ENCODE measurements at regions not wholly inside any gene's neighbourhood (a gene's known extent, or its start where the extent isn't known, plus 50 kb on each side); places are given as distances from the start of the nearest gene placed in this dataset.

- Mint-ChIP-seq H3K27me3 (no peaks in the 10 kb centered on the region), H3K4me1 (peaks cover 5% of the 10 kb centered on the region), H3K36me3 (no peaks in the 10 kb centered on the region), H3K27ac (no peak overlapping the region), H3K9me3 (ENCODE audit: low read depth) (no peaks in the 10 kb centered on the region), H3K4me3 (no peak overlapping the region)
- DNase-seq (no peak), ATAC-seq (no peak)
- CTCF ChIA-PET: no interaction called here
Observed at GRCh38 chr6:147005499-147005898, 198.7 kb upstream of the STXBP5 start.

GRCh38 chr6:147007441-147007840 is 196.8 kb upstream of the STXBP5 start:
- Mint-ChIP-seq H3K4me3 (no peak overlapping the region), H3K9me3 (ENCODE audit: low read depth) (no peaks in the 10 kb centered on the region), H3K36me3 (no peaks in the 10 kb centered on the region), H3K27ac (no peak overlapping the region), H3K27me3 (no peaks in the 10 kb centered on the region), H3K4me1 (peaks cover 5% of the 10 kb centered on the region)
- ATAC-seq (no peak), DNase-seq (no peak)
- CTCF ChIA-PET: no interaction called here

GRCh38 chr6:147009358-147009757 is 194.9 kb upstream of the STXBP5 start:
- Mint-ChIP-seq H3K9me3 (ENCODE audit: low read depth) (no peaks in the 10 kb centered on the region), H3K4me1 (peaks cover 5% of the 10 kb centered on the region), H3K36me3 (no peaks in the 10 kb centered on the region), H3K4me3 (no peak overlapping the region), H3K27me3 (no peaks in the 10 kb centered on the region), H3K27ac (no peak overlapping the region)
- CTCF ChIA-PET: no interaction called here
- ATAC-seq (no peak), DNase-seq (no peak)

- no peak for ATAC-seq
- Mint-ChIP-seq H3K9me3 (ENCODE audit: low read depth) (no peaks in the 10 kb centered on the region), H3K27ac (no peak overlapping the region), H3K4me1 (no peaks in the 10 kb centered on the region), H3K36me3 (no peaks in the 10 kb centered on the region), H3K27me3 (no peaks in the 10 kb centered on the region), H3K4me3 (no peak overlapping the region)
- no peak for DNase-seq
- CTCF ChIA-PET: no interaction called here
Observed at GRCh38 chr6:147015674-147016073, 188.5 kb upstream of the STXBP5 start.

GRCh38 chr6:147016440-147016839 is 187.8 kb upstream of the STXBP5 start:
- Mint-ChIP-seq H3K27me3 (no peaks in the 10 kb centered on the region), H3K36me3 (no peaks in the 10 kb centered on the region), H3K27ac (no peak overlapping the region), H3K4me1 (no peaks in the 10 kb centered on the region), H3K4me3 (no peak overlapping the region), H3K9me3 (ENCODE audit: low read depth) (no peaks in the 10 kb centered on the region)
- CTCF ChIA-PET: no interaction called here
- ATAC-seq (no peak), DNase-seq (no peak)

- no peak overlapping the region for H3K27ac Mint-ChIP-seq
- CTCF ChIA-PET: no interaction called here
Observed at GRCh38 chr6:147017153-147017552, 187.1 kb upstream of the STXBP5 start.

GRCh38 chr6:147019001-147019400 is 185.2 kb upstream of the STXBP5 start:
- no peak overlapping the region for H3K27ac Mint-ChIP-seq
- no peaks in the 10 kb centered on the region for H3K9me3 Mint-ChIP-seq (ENCODE audit: low read depth)
- H3K4me3 Mint-ChIP-seq: no peak overlapping the region
- no peaks in the 10 kb centered on the region for H3K4me1 Mint-ChIP-seq
- DNase-seq: no peak
- ATAC-seq: no peak
- H3K36me3 Mint-ChIP-seq: no peaks in the 10 kb centered on the region
- CTCF ChIA-PET: no interaction called here
- H3K27me3 Mint-ChIP-seq: no peaks in the 10 kb centered on the region

More at GRCh38 chr6:147017153-147017552, 187.1 kb upstream of the STXBP5 start:
- no peaks in the 10 kb centered on the region for H3K36me3 Mint-ChIP-seq
- no peak for ATAC-seq
- H3K4me1 Mint-ChIP-seq: no peaks in the 10 kb centered on the region
- no peaks in the 10 kb centered on the region for H3K9me3 Mint-ChIP-seq (ENCODE audit: low read depth)
- DNase-seq: no peak
- no peak overlapping the region for H3K4me3 Mint-ChIP-seq
- no peaks in the 10 kb centered on the region for H3K27me3 Mint-ChIP-seq

- DNase-seq (no peak), ATAC-seq (no peak)
- H3K4me1 Mint-ChIP-seq: no peaks in the 10 kb centered on the region
- CTCF ChIA-PET: no interaction called here
- H3K4me3 Mint-ChIP-seq: no peak overlapping the region
- H3K27ac Mint-ChIP-seq: no peak overlapping the region
- H3K36me3 Mint-ChIP-seq: no peaks in the 10 kb centered on the region
- no peaks in the 10 kb centered on the region for H3K9me3 Mint-ChIP-seq (ENCODE audit: low read depth)
- H3K27me3 Mint-ChIP-seq: no peaks in the 10 kb centered on the region
Observed at GRCh38 chr6:147022041-147022440, 182.2 kb upstream of the STXBP5 start.

GRCh38 chr6:147023148-147023547 is 181.1 kb upstream of the STXBP5 start:
- H3K9me3 Mint-ChIP-seq (ENCODE audit: low read depth): no peaks in the 10 kb centered on the region
- no peak for ATAC-seq
- CTCF ChIA-PET: no interaction called here
- H3K4me3 Mint-ChIP-seq: no peak overlapping the region
- no peaks in the 10 kb centered on the region for H3K4me1 Mint-ChIP-seq
- DNase-seq: no peak
- H3K27me3 Mint-ChIP-seq: no peaks in the 10 kb centered on the region
- no peak overlapping the region for H3K27ac Mint-ChIP-seq
- no peaks in the 10 kb centered on the region for H3K36me3 Mint-ChIP-seq

- Mint-ChIP-seq H3K27me3 (no peaks in the 10 kb centered on the region), H3K4me1 (no peaks in the 10 kb centered on the region), H3K4me3 (no peak overlapping the region), H3K36me3 (no peaks in the 10 kb centered on the region), H3K9me3 (ENCODE audit: low read depth) (no peaks in the 10 kb centered on the region), H3K27ac (no peak overlapping the region)
- ATAC-seq: no peak
- CTCF ChIA-PET: no interaction called here
- no peak for DNase-seq
Observed at GRCh38 chr6:147023581-147023980, 180.6 kb upstream of the STXBP5 start.

- Mint-ChIP-seq H3K9me3 (ENCODE audit: low read depth) (no peaks in the 10 kb centered on the region), H3K27me3 (no peaks in the 10 kb centered on the region), H3K4me1 (no peaks in the 10 kb centered on the region), H3K27ac (no peak overlapping the region), H3K4me3 (no peak overlapping the region), H3K36me3 (no peaks in the 10 kb centered on the region)
- DNase-seq: no peak
- no peak for ATAC-seq
- CTCF ChIA-PET: no interaction called here
Observed at GRCh38 chr6:147029923-147030322, 174.3 kb upstream of the STXBP5 start.

- Mint-ChIP-seq H3K36me3 (no peaks in the 10 kb centered on the region), H3K27me3 (no peaks in the 10 kb centered on the region), H3K4me3 (no peak overlapping the region), H3K4me1 (no peaks in the 10 kb centered on the region), H3K9me3 (ENCODE audit: low read depth) (no peaks in the 10 kb centered on the region), H3K27ac (no peak overlapping the region)
- no peak for DNase-seq
- no peak for ATAC-seq
- CTCF ChIA-PET: no interaction called here
Observed at GRCh38 chr6:147033267-147033666, 170.9 kb upstream of the STXBP5 start.

- ATAC-seq (no peak), DNase-seq (no peak)
Observed at GRCh38 chr6:147035886-147036285, 168.3 kb upstream of the STXBP5 start.

GRCh38 chr6:147037881-147038280 is 166.3 kb upstream of the STXBP5 start:
- Mint-ChIP-seq H3K27ac (no peak overlapping the region), H3K9me3 (ENCODE audit: low read depth) (no peaks in the 10 kb centered on the region), H3K4me1 (no peaks in the 10 kb centered on the region), H3K27me3 (peaks cover 2% of the 10 kb centered on the region), H3K4me3 (no peak overlapping the region), H3K36me3 (no peaks in the 10 kb centered on the region)
- ATAC-seq (no peak), DNase-seq (no peak)
- CTCF ChIA-PET: no interaction called here

More at GRCh38 chr6:147035886-147036285, 168.3 kb upstream of the STXBP5 start:
- CTCF ChIA-PET: no interaction called here
- Mint-ChIP-seq H3K36me3 (no peaks in the 10 kb centered on the region), H3K9me3 (ENCODE audit: low read depth) (no peaks in the 10 kb centered on the region), H3K4me1 (no peaks in the 10 kb centered on the region), H3K4me3 (no peak overlapping the region), H3K27ac (no peak overlapping the region), H3K27me3 (no peaks in the 10 kb centered on the region)

GRCh38 chr6:147040121-147040910 is 163.9 kb upstream of the STXBP5 start:
- DNase-seq: no peak
- Mint-ChIP-seq H3K4me3 (no peak overlapping the region), H3K4me1 (no peaks in the 10 kb centered on the region), H3K27ac (no peak overlapping the region), H3K36me3 (no peaks in the 10 kb centered on the region), H3K9me3 (ENCODE audit: low read depth) (peaks cover 7% of the 10 kb centered on the region), H3K27me3 (peaks cover 2% of the 10 kb centered on the region)
- ATAC-seq: no peak
- CTCF ChIA-PET: no interaction called here
